ENCODE measurements at regions not wholly inside any gene's neighbourhood (a gene's known extent, or its start where the extent isn't known, plus 50 kb on each side); places are given as distances from the start of the nearest gene placed in this dataset.

GRCh38 chr4:38306482-38307071 is 346.4 kb downstream of the PTTG2 start:
- in situ Hi-C loops (cut with MboI) (no loop called here), intact Hi-C loops (cut with micrococcal nuclease) (no loop called here)
- Histone ChIP-seq H4K20me1 (replicated peaks; ENCODE audit: control insufficient read depth, insufficient read depth, low read length) (no peaks in the 10 kb centered on the region), H3K4me3 (no peak overlapping the region), H3K79me2 (ENCODE audit: control insufficient read depth, insufficient read depth, low read length) (no peaks in the 10 kb centered on the region), H2AFZ (ENCODE audit: low read depth, low read length) (no peak overlapping the region), H3K27ac (ENCODE audit: extremely low read depth, low read depth, low read length) (no peak overlapping the region), H3K4me1 (replicated peaks in 1 of 2; ENCODE audit: control insufficient read depth in 2 of 2, insufficient read depth in 2 of 2, low read length in 2 of 2) (no peaks in the 10 kb centered on the region), H3K36me3 (ENCODE audit: control insufficient read depth, insufficient read depth, low read length) (no peaks in the 10 kb centered on the region), H3K9ac (ENCODE audit: insufficient read depth in 1 of 2, low read depth in 2 of 2, low read length in 2 of 2) (no peak overlapping the region), H3K4me2 (ENCODE audit: insufficient read depth, low read length) (no peak overlapping the region), H3K27me3 (ENCODE audit: control insufficient read depth in 2 of 2, insufficient read depth in 2 of 2, low read length in 2 of 2) (no peaks in the 10 kb centered on the region), H3K9me3 (replicated peaks; ENCODE audit: control insufficient read depth, insufficient read depth, low read depth, low read length) (no peaks in the 10 kb centered on the region; the same call in 1 of the 2 replicates), H3K9me1 (ENCODE audit: control insufficient read depth, insufficient read depth, low read length) (no peaks in the 10 kb centered on the region)
- BruUV-seq (replicated peaks), result no TSS peak
- WGBS (ENCODE audit: insufficient coverage, low coverage, missing lambda C conversion rate), result 10% methylated on average over 3 of the region's 3 CpGs
- DNase-seq (ENCODE audit: extremely low read depth in 1 of 4, low spot score in 3 of 4), result no peak
- FAIRE-seq, result no peak
- CTCF ChIA-PET (ENCODE audit: low intra/inter-chr PET ratio), result no interaction called here
- POLR2A ChIA-PET, result no interaction called here
- ATAC-seq, result no peak
- TF ChIP-seq NELFE (IDR thresholded peaks at IDR 0.05; ENCODE audit: insufficient read depth, insufficient read length) (no peak), ZKSCAN8 (CRISPR knock-in tag; IDR thresholded peaks at IDR 0.05) (no peak), NBN (IDR thresholded peaks at IDR 0.05; ENCODE audit: low read depth) (no peak), ZNF253 (CRISPR knock-in tag; conservative IDR thresholded peaks at IDR 0.05) (no peak), ZBTB1 (CRISPR knock-in tag; IDR thresholded peaks at IDR 0.05; ENCODE audit: borderline replicate concordance, low read depth) (no peak), ZZZ3 (IDR thresholded peaks at IDR 0.05) (no peak), PHF8 (IDR thresholded peaks at IDR 0.05; ENCODE audit: borderline replicate concordance, low read length) (no peak), SMARCA4 (IDR thresholded peaks at IDR 0.05) (no peak), ARNT (IDR thresholded peaks at IDR 0.05) (no peak), SIN3A (IDR thresholded peaks at IDR 0.05; ENCODE audit: borderline replicate concordance in 2 of 2, control insufficient read depth in 1 of 2, low read depth in 2 of 2, low read length in 2 of 2) (no peak), NCOA6 (IDR thresholded peaks at IDR 0.05) (no peak), TARDBP (IDR thresholded peaks at IDR 0.05) (no peak), HINFP (tag; conservative IDR thresholded peaks at IDR 0.05; ENCODE audit: low read depth) (no peak), MAFG (tag; conservative IDR thresholded peaks at IDR 0.05) (no peak), SMAD1 (IDR thresholded peaks at IDR 0.05; ENCODE audit: low read depth, low read length, partially characterized antibody) (no peak)
- TF ChIP-seq, protein P1, sequence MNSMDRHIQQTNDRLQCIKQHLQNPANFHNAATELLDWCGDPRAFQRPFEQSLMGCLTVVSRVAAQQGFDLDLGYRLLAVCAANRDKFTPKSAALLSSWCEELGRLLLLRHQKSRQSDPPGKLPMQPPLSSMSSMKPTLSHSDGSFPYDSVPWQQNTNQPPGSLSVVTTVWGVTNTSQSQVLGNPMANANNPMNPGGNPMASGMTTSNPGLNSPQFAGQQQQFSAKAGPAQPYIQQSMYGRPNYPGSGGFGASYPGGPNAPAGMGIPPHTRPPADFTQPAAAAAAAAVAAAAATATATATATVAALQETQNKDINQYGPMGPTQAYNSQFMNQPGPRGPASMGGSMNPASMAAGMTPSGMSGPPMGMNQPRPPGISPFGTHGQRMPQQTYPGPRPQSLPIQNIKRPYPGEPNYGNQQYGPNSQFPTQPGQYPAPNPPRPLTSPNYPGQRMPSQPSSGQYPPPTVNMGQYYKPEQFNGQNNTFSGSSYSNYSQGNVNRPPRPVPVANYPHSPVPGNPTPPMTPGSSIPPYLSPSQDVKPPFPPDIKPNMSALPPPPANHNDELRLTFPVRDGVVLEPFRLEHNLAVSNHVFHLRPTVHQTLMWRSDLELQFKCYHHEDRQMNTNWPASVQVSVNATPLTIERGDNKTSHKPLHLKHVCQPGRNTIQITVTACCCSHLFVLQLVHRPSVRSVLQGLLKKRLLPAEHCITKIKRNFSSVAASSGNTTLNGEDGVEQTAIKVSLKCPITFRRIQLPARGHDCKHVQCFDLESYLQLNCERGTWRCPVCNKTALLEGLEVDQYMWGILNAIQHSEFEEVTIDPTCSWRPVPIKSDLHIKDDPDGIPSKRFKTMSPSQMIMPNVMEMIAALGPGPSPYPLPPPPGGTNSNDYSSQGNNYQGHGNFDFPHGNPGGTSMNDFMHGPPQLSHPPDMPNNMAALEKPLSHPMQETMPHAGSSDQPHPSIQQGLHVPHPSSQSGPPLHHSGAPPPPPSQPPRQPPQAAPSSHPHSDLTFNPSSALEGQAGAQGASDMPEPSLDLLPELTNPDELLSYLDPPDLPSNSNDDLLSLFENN (IDR thresholded peaks at IDR 0.05; ENCODE audit: low read depth in 2 of 2, low read length in 2 of 2), result no peak
- TF ChIP-seq, protein P2, sequence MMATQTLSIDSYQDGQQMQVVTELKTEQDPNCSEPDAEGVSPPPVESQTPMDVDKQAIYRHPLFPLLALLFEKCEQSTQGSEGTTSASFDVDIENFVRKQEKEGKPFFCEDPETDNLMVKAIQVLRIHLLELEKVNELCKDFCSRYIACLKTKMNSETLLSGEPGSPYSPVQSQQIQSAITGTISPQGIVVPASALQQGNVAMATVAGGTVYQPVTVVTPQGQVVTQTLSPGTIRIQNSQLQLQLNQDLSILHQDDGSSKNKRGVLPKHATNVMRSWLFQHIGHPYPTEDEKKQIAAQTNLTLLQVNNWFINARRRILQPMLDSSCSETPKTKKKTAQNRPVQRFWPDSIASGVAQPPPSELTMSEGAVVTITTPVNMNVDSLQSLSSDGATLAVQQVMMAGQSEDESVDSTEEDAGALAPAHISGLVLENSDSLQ (IDR thresholded peaks at IDR 0.05), result no peak

Measured in K562 (cell line).